ENCODE measurements at regions not wholly inside any gene's neighbourhood (a gene's known extent, or its start where the extent isn't known, plus 50 kb on each side); places are given as distances from the start of the nearest gene placed in this dataset.

DNA sequence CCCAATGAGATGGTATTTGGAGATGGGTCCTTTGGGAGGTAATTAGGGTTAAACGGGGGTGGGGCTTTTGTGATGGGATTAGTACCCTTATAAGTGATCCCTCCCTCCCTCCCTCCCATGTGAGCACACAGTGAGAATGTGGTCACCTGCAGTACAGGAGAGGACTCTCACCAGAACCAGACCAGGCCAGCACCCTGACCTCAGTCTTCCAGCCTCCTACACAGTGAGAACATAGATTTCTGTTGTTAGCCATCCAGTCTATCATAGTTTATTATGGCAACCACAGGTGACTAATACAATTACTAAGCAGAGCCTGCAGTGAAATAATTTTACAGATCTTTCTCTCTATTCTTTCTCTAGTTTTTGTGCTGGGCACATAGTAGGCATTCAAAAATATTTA, 137.7 kb upstream of the PKDCC start:
- no peak for DNase-seq (ENCODE audit: low spot score)
- TF ChIP-seq, protein P1, sequence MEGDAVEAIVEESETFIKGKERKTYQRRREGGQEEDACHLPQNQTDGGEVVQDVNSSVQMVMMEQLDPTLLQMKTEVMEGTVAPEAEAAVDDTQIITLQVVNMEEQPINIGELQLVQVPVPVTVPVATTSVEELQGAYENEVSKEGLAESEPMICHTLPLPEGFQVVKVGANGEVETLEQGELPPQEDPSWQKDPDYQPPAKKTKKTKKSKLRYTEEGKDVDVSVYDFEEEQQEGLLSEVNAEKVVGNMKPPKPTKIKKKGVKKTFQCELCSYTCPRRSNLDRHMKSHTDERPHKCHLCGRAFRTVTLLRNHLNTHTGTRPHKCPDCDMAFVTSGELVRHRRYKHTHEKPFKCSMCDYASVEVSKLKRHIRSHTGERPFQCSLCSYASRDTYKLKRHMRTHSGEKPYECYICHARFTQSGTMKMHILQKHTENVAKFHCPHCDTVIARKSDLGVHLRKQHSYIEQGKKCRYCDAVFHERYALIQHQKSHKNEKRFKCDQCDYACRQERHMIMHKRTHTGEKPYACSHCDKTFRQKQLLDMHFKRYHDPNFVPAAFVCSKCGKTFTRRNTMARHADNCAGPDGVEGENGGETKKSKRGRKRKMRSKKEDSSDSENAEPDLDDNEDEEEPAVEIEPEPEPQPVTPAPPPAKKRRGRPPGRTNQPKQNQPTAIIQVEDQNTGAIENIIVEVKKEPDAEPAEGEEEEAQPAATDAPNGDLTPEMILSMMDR (IDR thresholded peaks at IDR 0.05; ENCODE audit: extremely low read depth, missing control alignments), result no peak

DNA sequence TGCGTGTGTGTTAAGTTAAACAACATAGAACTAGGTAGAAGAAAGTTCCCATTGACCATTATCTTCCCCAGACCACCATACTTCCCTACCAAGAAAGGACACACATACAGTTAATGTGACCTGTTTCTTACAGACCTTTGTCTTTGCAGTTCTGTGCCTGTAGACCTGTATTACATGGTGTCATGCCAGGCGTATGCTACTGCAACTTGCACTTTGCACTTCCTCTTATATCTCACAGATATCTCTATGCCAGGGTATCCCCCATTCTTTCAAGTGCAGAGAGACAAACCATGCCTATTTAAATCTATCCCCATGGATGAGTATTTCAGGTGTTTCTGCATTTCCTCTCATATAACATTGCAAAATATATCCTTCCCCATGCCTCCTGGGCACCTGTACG, 136.8 kb upstream of the PKDCC start:
- TF ChIP-seq, protein P1 (IDR thresholded peaks at IDR 0.05; ENCODE audit: extremely low read depth, missing control alignments), result no peak
- no peak for DNase-seq (ENCODE audit: low spot score)

DNA sequence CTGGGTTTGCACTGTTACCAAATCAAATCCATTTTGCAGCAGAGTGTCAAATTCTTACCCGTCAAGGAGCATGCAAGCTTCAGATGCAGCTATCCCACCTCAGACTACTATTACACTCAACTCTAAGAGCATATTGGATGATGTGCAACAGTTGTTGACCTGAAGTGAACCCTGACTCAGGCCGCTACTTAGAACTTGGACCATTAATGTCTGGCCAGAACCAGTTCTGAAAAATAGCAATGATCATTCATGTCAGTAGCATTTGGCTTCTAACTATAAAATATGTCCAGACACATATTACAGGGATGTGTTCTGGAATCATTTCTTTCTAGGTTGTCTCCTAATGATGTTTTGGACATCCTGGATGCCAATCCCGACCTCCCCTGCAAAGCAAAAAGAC, 135.5 kb upstream of the PKDCC start:
- DNase-seq (ENCODE audit: low spot score), result no peak

GRCh38 chr2:41912776-41913175, 135.0 kb upstream of the PKDCC start:
- TF ChIP-seq, protein P1 (IDR thresholded peaks at IDR 0.05; ENCODE audit: extremely low read depth, missing control alignments), result no peak

More for the DNA sequence above, 135.5 kb upstream of the PKDCC start:
- TF ChIP-seq, protein P1 (IDR thresholded peaks at IDR 0.05; ENCODE audit: extremely low read depth, missing control alignments), result no peak

GRCh38 chr2:41913311-41913710, 134.5 kb upstream of the PKDCC start:
- TF ChIP-seq, protein P1 (IDR thresholded peaks at IDR 0.05; ENCODE audit: extremely low read depth, missing control alignments), result no peak

More at GRCh38 chr2:41912776-41913175, 135.0 kb upstream of the PKDCC start:
- no peak for DNase-seq (ENCODE audit: low spot score)

DNA sequence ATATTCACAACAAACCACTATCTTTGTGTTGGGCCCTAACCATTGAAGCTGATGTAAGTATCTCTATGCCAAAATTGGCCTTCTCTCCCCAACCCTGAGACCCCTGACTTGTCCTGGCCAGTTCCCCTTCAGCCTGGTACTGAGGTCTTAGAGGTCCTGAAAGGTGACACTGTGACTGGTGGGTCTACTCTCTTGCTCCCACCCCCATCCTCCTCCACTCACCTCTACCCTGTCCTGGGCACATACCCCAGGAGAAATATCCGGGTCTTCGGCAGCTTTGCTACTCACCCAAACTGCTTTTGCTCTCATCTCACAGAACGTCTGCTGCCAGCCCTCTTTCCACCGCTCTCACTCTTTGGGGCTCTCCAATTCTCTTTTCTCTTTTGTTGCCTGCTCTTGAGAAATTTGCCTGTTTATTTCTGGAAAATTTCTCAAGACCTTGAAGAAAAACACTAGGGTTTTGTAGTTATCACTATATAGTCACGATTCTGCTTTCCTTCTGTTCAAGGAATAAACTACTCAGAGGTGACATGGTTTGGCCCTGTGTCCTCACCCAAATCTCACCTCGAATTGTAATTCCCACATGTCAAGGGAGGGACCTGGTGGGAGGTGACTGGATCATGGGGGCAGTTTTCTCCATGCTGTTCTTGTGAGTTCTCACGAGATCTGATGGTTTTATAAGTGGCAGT, 133.8 kb upstream of the PKDCC start:
- DNase-seq (ENCODE audit: low spot score), result no peak

More at GRCh38 chr2:41913311-41913710, 134.5 kb upstream of the PKDCC start:
- DNase-seq (ENCODE audit: low spot score), result no peak

DNA sequence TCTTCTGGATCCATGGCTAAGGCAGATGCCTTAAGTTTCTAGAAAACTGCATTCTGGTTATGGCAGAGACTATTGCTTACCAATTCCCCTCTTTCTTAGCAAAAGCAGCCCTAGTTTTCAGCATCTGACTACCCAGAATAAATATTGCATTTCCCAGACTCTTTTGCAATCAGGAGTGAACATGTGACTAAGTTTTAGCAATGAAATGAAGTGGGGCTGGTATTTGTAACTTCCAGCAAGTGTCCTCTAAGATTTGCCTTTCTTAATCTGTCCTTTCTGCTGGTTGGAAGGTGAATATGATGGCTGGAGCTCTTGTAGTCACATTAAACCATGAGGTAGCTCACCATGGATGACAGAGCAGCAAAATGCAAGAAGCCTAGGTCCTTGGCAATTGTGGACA, 132.9 kb upstream of the PKDCC start:
- no peak for DNase-seq (ENCODE audit: low spot score)
- TF ChIP-seq, protein P1 (IDR thresholded peaks at IDR 0.05; ENCODE audit: extremely low read depth, missing control alignments), result no peak

More for the DNA sequence above, 133.8 kb upstream of the PKDCC start:
- TF ChIP-seq, protein P1 (IDR thresholded peaks at IDR 0.05; ENCODE audit: extremely low read depth, missing control alignments), result no peak

Data from GM20000 (cell line).